ENCODE measurements at regions not wholly inside any gene's neighbourhood (a gene's known extent, or its start where the extent isn't known, plus 50 kb on each side); places are given as distances from the start of the nearest gene placed in this dataset.

GRCh38 chr16:79691007-79691406 is 90.5 kb upstream of the MAF start:
- Mint-ChIP-seq H3K27ac (no peak overlapping the region), H3K36me3 (ENCODE audit: low read depth) (no peaks in the 10 kb centered on the region), H3K27me3 (peaks cover 1% of the 10 kb centered on the region), H3K4me1 (no peaks in the 10 kb centered on the region), H3K4me3 (no peak overlapping the region), H3K9me3 (peaks cover 8% of the 10 kb centered on the region)
- CTCF ChIA-PET, result no interaction called here
- no peak for ATAC-seq (ENCODE audit: low read depth)
- POLR2A ChIA-PET, result no interaction called here
- no peak for TF ChIP-seq CTCF (IDR thresholded peaks at IDR 0.05)
- intact Hi-C loops (cut with micrococcal nuclease), result no loop called here
- no peak for DNase-seq

- no peaks in the 10 kb centered on the region for H3K36me3 Mint-ChIP-seq (ENCODE audit: low read depth)
- TF ChIP-seq CTCF (IDR thresholded peaks at IDR 0.05), result no peak
- ChIA-PET POLR2A (no interaction called here), CTCF (no interaction called here)
- ATAC-seq (ENCODE audit: low read depth) (no peak), DNase-seq (no peak)
- peaks cover 2% of the 10 kb centered on the region for H3K27me3 Mint-ChIP-seq
- H3K9me3 Mint-ChIP-seq, result peaks cover 8% of the 10 kb centered on the region
- H3K4me1 Mint-ChIP-seq, result no peaks in the 10 kb centered on the region
- intact Hi-C loops (cut with micrococcal nuclease), result no loop called here
- H3K27ac Mint-ChIP-seq, result no peak overlapping the region
- no peak overlapping the region for H3K4me3 Mint-ChIP-seq
These were observed 89.6 kb upstream of the MAF start for GRCh38 chr16:79690159-79690558.

GRCh38 chr16:79687249-79688130 is 87.0 kb upstream of the MAF start:
- ATAC-seq (ENCODE audit: low read depth) (no peak), DNase-seq (no peak)
- Mint-ChIP-seq H3K4me1 (no peaks in the 10 kb centered on the region), H3K4me3 (no peak overlapping the region), H3K27ac (no peak overlapping the region), H3K27me3 (peaks cover 2% of the 10 kb centered on the region), H3K9me3 (peaks cover 3% of the 10 kb centered on the region), H3K36me3 (ENCODE audit: low read depth) (no peaks in the 10 kb centered on the region)
- no peak for TF ChIP-seq CTCF (IDR thresholded peaks at IDR 0.05)
- ChIA-PET CTCF (no interaction called here), POLR2A (no interaction called here)
- intact Hi-C loops (cut with micrococcal nuclease), result no loop called here

- intact Hi-C loops (cut with micrococcal nuclease), result no loop called here
- no peaks in the 10 kb centered on the region for H3K4me1 Mint-ChIP-seq
- H3K27ac Mint-ChIP-seq, result no peak overlapping the region
- no peak overlapping the region for H3K4me3 Mint-ChIP-seq
- ChIA-PET POLR2A (no interaction called here), CTCF (no interaction called here)
- H3K36me3 Mint-ChIP-seq (ENCODE audit: low read depth), result no peaks in the 10 kb centered on the region
- ATAC-seq (ENCODE audit: low read depth) (no peak), DNase-seq (no peak)
- H3K27me3 Mint-ChIP-seq, result peaks cover 2% of the 10 kb centered on the region
- TF ChIP-seq CTCF (IDR thresholded peaks at IDR 0.05), result no peak
- peaks cover 3% of the 10 kb centered on the region for H3K9me3 Mint-ChIP-seq
These were observed 85.3 kb upstream of the MAF start for GRCh38 chr16:79685871-79686270.

- no peaks in the 10 kb centered on the region for H3K27me3 Mint-ChIP-seq
These were observed 78.8 kb upstream of the MAF start for GRCh38 chr16:79679334-79679733.

More at GRCh38 chr16:79679334-79679733, 78.8 kb upstream of the MAF start:
- intact Hi-C loops (cut with micrococcal nuclease), result no loop called here
- no peak for TF ChIP-seq CTCF (IDR thresholded peaks at IDR 0.05)
- H3K4me1 Mint-ChIP-seq, result no peaks in the 10 kb centered on the region
- H3K4me3 Mint-ChIP-seq, result no peak overlapping the region
- H3K9me3 Mint-ChIP-seq, result peaks cover 2% of the 10 kb centered on the region
- ATAC-seq (ENCODE audit: low read depth) (no peak), DNase-seq (no peak)
- ChIA-PET CTCF (no interaction called here), POLR2A (no interaction called here)
- H3K36me3 Mint-ChIP-seq (ENCODE audit: low read depth), result no peaks in the 10 kb centered on the region
- H3K27ac Mint-ChIP-seq, result no peak overlapping the region
